Small intestine (tissue), 7 donors: ENCODE measurements at regions not wholly inside any gene's neighbourhood (a gene's known extent, or its start where the extent isn't known, plus 50 kb on each side); places are given as distances from the start of the nearest gene placed in this dataset.

Experiments used
- DNase-seq, 2 donors: peaks; one replicate each; pipeline versions ENCODE4 v3.0.0 to v3.0.0-alpha.2; 2013
- FAIRE-seq: peaks from 2 replicates; lab custom pipeline; 2012; peaks lifted over from hg19 to GRCh38; lab: Jason Lieb, UNC
- H3K27ac ChIP-seq, 3 donors: one replicate each; pipeline ENCODE4 v1.5.1; 2013; ENCODE audit warnings: low read length in 2 of 3, mild to moderate bottlenecking in 2 of 3, control low read depth in 1 of 3, inconsistent platforms in 1 of 3, low read depth in 1 of 3, moderate library complexity in 1 of 3
- H3K27me3 ChIP-seq, 3 donors: one replicate each; pipeline ENCODE4 v1.6.1; 2013; ENCODE audit warnings: low read length in 3 of 3, inconsistent platforms in 1 of 3; ENCODE audit not compliant: control insufficient read depth in 3 of 3, insufficient read depth in 3 of 3
- H3K36me3 ChIP-seq, 3 donors: one replicate each; pipeline ENCODE4 v1.6.1; 2013; ENCODE audit warnings: low read length in 3 of 3, inconsistent platforms in 1 of 3, low read depth in 1 of 3, mild to moderate bottlenecking in 1 of 3, moderate library complexity in 1 of 3; ENCODE audit not compliant: control insufficient read depth in 3 of 3, insufficient read depth in 2 of 3
- H3K4me1 ChIP-seq, 3 donors: one replicate each; pipeline ENCODE4 v1.6.1; 2013; ENCODE audit warnings: low read length in 2 of 3, inconsistent platforms in 1 of 3, low read depth in 1 of 3, mild to moderate bottlenecking in 1 of 3, moderate library complexity in 1 of 3; ENCODE audit not compliant: control insufficient read depth in 3 of 3, insufficient read depth in 2 of 3
- H3K4me3 ChIP-seq, 3 donors: one replicate each; pipeline ENCODE4 v1.5.1; 2013; ENCODE audit warnings: low read length in 3 of 3, control low read depth in 1 of 3, inconsistent platforms in 1 of 3, low read depth in 1 of 3, mild to moderate bottlenecking in 1 of 3, moderate library complexity in 1 of 3
- H3K9me3 ChIP-seq, 2 donors: one replicate each; pipeline ENCODE4 v1.6.1; 2013; ENCODE audit warnings: low read depth in 1 of 2, low read length in 1 of 2; ENCODE audit not compliant: control insufficient read depth in 2 of 2, insufficient read depth in 1 of 2
- WGBS, 3 donors: extraction: QIAGEN DNeasy Blood & Tissue Kit; methylation state at CpG; one replicate each; pipeline ENCODE4 v1.1.7; 2013; 5-methylcytosine and 5-hydroxymethylcytosine counted together
- donor health status: healthy with polysubstance abuse.
- donor health status: control.
- donor health status: control.
- donor health status: Bipolar disorder and iron deficiency.
- donor health status: healthy.

DNA sequence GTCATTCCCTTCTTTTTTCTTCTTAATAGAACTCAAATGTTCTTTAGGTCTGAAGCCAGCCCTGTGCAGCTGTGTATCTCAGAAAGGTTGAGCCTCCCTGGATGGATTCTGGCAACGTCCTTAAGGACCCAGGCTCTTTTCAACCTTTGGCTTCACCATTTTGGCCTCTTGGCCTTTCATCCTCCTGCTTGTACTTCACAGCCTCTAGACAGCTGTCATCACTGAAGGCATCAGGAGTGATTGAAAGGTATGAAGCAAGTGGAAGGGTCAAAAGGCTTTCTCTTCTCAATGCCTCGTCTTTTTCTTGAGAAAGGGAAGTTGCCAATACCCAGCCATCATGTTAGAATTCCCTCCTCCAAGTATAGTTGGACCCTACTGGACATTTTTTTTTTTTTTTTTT, 81.2 kb upstream of the RANBP3L start:
- 70 to 71% (median 70%) methylated on average over 2 of the region's 2 CpGs for WGBS, 3 donors
- H3K9me3 ChIP-seq = no peaks in the 10 kb centered on the region
- H3K27ac ChIP-seq = no peak overlapping the region
- H3K4me3 ChIP-seq = no peak overlapping the region
- DNase-seq = no peak
- no peaks in the 10 kb centered on the region for H3K36me3 ChIP-seq
- no peaks in the 10 kb centered on the region for H3K4me1 ChIP-seq
- FAIRE-seq = no peak
- no peaks in the 10 kb centered on the region for H3K27me3 ChIP-seq

DNA sequence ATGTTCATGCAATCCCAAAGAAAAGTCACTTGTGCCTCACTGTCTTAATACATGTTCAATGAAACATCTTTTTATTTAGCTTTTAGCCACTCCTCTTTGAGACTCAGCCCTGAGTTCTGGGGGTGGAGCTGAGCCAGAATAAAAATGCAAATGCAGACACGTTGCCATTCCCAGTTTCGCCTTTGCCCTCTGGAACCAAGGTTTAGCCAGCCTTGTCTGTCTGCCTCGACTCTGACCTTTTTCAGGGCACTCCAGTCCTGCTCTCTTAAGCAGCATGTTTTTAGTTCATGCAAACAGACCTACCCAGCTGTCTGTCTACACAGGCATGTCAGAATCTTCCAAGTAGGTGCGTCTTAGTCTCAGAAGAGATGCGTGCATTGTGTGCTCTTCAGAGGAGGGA, 82.2 kb upstream of the RANBP3L start:
- Histone ChIP-seq H3K36me3 (no peaks in the 10 kb centered on the region), H3K4me1 (no peaks in the 10 kb centered on the region), H3K4me3 (no peak overlapping the region), H3K27ac (no peak overlapping the region), H3K27me3 (no peaks in the 10 kb centered on the region), H3K9me3 (no peaks in the 10 kb centered on the region)
- no peak for FAIRE-seq
- 31 to 60% (median 57%) methylated on average over 5 of the region's 5 CpGs for WGBS, 3 donors
- DNase-seq = peak; percentile 36 to 74

DNA sequence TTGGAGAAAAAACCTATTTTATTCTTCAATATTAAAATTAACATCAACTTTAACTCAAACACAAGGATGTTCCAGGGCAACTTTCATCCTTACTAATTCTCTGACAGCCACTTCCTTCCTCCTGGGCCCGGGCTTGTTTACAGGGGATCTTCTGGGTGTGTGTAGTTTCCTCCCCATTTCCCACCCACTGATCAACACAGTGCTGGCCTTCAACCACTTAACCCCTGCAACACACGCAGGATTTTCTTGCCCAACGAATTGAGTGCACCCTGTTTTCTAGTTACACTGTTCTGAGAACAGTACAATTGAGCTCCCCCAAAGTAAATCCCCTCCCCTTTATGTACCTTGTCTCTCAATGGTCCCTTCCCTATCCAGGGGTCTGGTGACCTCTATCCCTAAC, 83.1 kb upstream of the RANBP3L start:
- 25 to 47% (median 45%) methylated on average over 3 of the region's 3 CpGs for WGBS, 3 donors
- no peaks in the 10 kb centered on the region for H3K36me3 ChIP-seq

DNA sequence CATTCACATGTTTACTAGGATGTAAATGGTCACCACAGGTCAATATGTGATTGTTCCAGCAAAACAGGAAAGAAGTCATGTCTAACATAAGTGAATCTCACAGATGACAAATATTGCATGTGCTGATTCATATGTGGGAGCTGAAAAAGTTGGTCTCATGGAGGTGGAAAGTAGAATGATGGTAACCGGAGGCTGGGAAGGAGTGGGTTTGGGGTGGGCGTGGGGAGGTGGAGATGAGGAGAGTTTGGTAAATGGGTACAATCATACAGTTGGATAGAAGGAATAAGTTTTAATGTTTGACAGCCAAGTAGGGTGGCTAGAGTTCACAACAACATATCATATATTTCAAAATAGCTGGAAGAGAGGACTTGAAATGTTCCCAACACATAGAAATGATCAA, 83.8 kb upstream of the RANBP3L start:
- FAIRE-seq (no peak), DNase-seq (no peak)
- no peaks in the 10 kb centered on the region for H3K4me1 ChIP-seq
- H3K27me3 ChIP-seq = peaks cover 0 to 2% (median 0%) of the 10 kb centered on the region in 3 donors
- no peak overlapping the region for H3K27ac ChIP-seq
- no peaks in the 10 kb centered on the region for H3K36me3 ChIP-seq
- H3K4me3 ChIP-seq = no peak overlapping the region
- 91 to 97% (median 93%) methylated on average over 2 of the region's 2 CpGs for WGBS, 3 donors
- no peaks in the 10 kb centered on the region for H3K9me3 ChIP-seq

More for the DNA sequence above, 83.1 kb upstream of the RANBP3L start:
- peaks cover 0 to 2% (median 0%) of the 10 kb centered on the region in 3 donors for H3K27me3 ChIP-seq
- no peaks in the 10 kb centered on the region for H3K4me1 ChIP-seq
- no peak overlapping the region for H3K27ac ChIP-seq
- no peak for DNase-seq
- no peaks in the 10 kb centered on the region for H3K9me3 ChIP-seq
- H3K4me3 ChIP-seq = no peak overlapping the region
- FAIRE-seq = no peak

DNA sequence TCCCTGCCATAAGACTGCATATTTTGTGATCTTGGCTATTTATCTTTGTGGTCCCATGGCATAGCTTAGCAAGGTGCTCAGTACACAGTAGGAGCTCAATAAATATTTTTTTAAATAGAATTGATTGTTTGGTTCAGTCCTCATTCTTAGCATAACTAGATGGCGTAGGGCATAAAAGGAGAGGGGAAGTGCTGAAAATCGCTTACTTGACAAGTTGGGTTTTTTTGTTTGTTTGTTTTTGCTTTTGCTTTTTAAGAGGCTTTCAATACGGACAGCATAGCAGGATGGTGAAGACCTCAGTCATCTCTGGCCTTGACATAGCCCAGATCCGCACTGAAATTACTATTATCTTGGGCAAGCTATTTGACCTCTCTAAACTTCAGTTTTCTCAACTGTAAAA, 86.6 kb upstream of the RANBP3L start:
- Histone ChIP-seq H3K27me3 (peaks cover 0 to 2% (median 0%) of the 10 kb centered on the region in 3 donors), H3K9me3 (no peaks in the 10 kb centered on the region), H3K36me3 (no peaks in the 10 kb centered on the region), H3K4me3 (no peak overlapping the region), H3K27ac (no peak overlapping the region), H3K4me1 (no peaks in the 10 kb centered on the region)
- no peak for DNase-seq
- FAIRE-seq = no peak
- WGBS, 3 donors = 79 to 90% (median 88%) methylated on average over 4 of the region's 4 CpGs

DNA sequence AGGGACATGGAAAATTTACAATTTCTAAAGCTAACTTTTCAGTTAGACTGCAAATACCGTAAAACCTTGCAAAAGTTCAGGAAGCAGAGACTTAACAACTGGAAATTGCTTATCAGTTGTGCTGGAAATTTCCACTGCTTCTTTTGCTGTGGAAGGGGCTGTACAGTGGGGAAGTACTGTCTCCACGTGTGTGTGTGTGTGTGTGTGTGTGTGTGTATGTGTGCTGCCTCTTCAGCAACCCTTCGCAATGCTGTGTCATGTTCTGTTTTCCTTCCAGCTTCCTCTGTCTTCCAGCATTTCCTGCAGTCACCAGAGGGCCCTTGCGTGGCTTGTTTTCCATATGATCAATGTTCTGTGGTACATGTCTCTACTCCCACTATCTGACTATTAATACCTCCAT, 87.5 kb upstream of the RANBP3L start:
- Histone ChIP-seq H3K4me3 (no peak overlapping the region), H3K27ac (no peak overlapping the region), H3K36me3 (no peaks in the 10 kb centered on the region), H3K27me3 (peaks cover 0 to 2% (median 0%) of the 10 kb centered on the region in 3 donors), H3K9me3 (no peaks in the 10 kb centered on the region), H3K4me1 (no peaks in the 10 kb centered on the region)
- no peak for FAIRE-seq
- WGBS, 3 donors = 50 to 78% (median 65%) methylated on average over 4 of the region's 4 CpGs
- no peak for DNase-seq

DNA sequence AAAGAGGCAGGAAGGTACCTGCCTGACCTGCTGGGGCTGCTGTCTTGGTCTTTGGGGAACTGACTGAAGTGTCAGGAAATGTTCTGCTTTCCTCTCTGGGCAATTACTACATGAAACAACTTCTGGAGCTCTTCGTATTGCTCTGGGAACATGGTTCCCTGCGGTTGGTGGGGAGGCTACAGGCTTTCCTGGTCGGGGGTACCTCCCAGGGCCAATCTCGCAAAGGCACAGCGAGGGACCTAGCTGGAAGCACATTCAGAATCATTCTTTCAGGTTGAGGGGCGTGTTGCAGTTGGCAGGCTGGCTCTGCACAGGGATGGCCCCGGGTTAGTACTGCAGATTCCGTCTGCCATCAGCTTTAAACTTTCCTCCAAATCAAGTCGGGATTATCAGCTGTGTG, 88.9 kb upstream of the RANBP3L start:
- Histone ChIP-seq H3K27ac (no peak overlapping the region), H3K4me3 (no peak overlapping the region), H3K9me3 (no peaks in the 10 kb centered on the region), H3K4me1 (no peaks in the 10 kb centered on the region), H3K27me3 (peaks cover 0 to 2% (median 0%) of the 10 kb centered on the region in 3 donors), H3K36me3 (no peaks in the 10 kb centered on the region)
- DNase-seq (no peak), FAIRE-seq (no peak)
- 63 to 74% (median 64%) methylated on average over 9 of the region's 9 CpGs for WGBS, 3 donors

DNA sequence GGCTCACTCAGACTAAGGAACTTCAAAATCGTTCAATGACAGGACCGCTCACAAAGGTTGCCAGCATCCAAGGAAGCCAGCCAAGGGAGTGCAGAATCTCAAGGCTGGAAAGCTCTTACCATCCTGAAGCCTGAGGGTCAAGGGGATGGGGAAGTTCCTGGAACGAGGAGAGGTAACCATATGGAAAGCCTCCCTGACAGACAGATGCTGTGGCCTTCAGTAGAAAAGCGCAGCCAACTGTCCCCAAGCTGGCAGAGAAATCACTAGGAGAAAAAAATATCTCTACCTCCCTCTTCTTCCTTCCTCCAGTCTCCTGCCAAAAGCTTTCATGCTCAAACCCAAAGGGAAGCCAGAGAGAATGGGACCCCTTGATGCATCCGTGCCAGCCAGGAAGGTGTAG, 90.5 kb upstream of the RANBP3L start:
- Histone ChIP-seq H3K9me3 (no peaks in the 10 kb centered on the region), H3K4me1 (no peaks in the 10 kb centered on the region), H3K4me3 (no peak overlapping the region), H3K27me3 (peaks cover 0 to 2% (median 0%) of the 10 kb centered on the region in 3 donors), H3K27ac (no peak overlapping the region), H3K36me3 (no peaks in the 10 kb centered on the region)
- 83 to 89% (median 88%) methylated on average over 5 of the region's 5 CpGs for WGBS, 3 donors
- FAIRE-seq (no peak), DNase-seq (no peak)

DNA sequence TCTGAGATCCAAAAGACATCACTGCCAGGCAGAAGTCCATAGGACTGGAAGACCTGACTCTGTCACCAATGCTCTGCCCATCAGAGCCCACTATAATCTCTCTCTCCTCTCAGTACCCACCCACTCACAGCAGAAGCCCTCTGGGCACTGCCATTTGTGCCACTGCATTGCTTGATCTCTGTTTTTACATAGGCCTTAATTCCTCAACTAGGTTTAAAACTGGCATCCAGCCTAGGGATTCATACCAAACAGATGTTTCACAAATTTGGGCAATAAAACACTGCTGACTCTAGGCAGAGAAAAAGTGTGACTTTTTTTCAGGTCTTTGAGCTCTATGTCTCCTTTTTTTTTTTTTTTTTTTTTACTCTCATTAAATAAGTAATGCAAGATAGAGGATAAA, 91.1 kb upstream of the RANBP3L start:
- Histone ChIP-seq H3K4me3 (no peak overlapping the region), H3K9me3 (no peaks in the 10 kb centered on the region), H3K4me1 (no peaks in the 10 kb centered on the region), H3K36me3 (no peaks in the 10 kb centered on the region), H3K27me3 (peaks cover 0 to 2% (median 0%) of the 10 kb centered on the region in 3 donors), H3K27ac (no peak overlapping the region)
- FAIRE-seq = no peak
- DNase-seq = no peak
